GM12892 (cell line): ENCODE measurements at regions not wholly inside any gene's neighbourhood (a gene's known extent, or its start where the extent isn't known, plus 50 kb on each side); places are given as distances from the start of the nearest gene placed in this dataset.

Source experiments
- DNase-seq: peaks from one replicate; pipeline ENCODE4 v3.0.0; 2011; ENCODE audit not compliant: insufficient read length
- FAIRE-seq: peaks from 2 replicates; lab custom pipeline; 2011; peaks lifted over from hg19 to GRCh38; lab: Jason Lieb, UNC
- POLR2A ChIP-seq: IDR thresholded peaks from 2 replicates; pipeline ENCODE4 v1.6.1; 2011; ENCODE audit warnings: low read depth, low read length, control low read depth
- POLR2AphosphoS5 ChIP-seq: IDR thresholded peaks from 2 replicates; pipeline ENCODE4 v1.6.1; 2011; ENCODE audit warnings: low read depth, low read length, control low read depth
- TAF1 ChIP-seq: IDR thresholded peaks from 2 replicates; pipeline ENCODE4 v1.6.1; 2011; ENCODE audit warnings: low read depth, mild to moderate bottlenecking, control low read depth, low read length, borderline replicate concordance

DNA sequence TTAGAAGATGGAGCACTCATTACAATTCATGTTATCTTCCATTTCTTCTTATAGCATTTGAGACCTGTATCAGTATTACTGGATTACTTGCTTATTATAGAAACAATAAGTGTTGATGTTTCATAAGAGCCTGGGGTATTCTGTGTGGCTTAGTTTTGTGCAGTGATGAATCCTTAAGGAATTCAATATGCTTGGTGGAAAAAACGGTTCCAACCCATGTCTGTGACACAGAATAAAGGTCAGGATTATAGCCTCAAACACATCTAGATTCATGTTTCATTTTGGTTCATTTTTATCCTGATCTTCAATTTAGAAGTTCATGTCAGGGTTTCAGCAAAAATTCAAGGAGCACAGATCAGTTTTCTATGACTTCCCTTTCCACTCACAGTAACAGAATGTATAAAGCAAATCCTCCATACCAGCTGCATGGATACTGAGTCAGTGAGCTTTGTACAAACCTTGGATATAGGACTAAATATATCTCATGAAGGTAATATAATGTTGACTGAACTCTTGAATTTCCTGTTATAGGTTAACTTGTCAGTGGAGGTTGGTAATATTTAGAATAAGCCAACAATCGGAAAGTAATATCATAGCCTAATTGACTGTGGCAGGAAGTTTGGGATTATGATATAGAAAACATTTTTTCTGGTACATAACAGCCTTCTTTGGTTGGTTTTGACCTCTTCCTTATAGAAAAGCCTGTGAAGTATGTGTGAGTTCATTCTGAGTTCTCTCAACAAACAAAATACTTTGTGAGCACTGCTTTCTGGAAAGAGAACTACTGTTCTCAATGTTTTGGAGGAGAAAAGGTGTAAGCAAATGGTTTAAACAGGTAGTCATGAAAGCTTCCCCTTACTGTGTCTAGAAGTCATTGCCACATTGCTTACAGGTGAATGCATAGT, 218.2 kb upstream of the TPM1 start:
- TF ChIP-seq POLR2A (no peak), TAF1 (no peak), POLR2AphosphoS5 (no peak)
- FAIRE-seq = no peak
- DNase-seq = no peak

DNA sequence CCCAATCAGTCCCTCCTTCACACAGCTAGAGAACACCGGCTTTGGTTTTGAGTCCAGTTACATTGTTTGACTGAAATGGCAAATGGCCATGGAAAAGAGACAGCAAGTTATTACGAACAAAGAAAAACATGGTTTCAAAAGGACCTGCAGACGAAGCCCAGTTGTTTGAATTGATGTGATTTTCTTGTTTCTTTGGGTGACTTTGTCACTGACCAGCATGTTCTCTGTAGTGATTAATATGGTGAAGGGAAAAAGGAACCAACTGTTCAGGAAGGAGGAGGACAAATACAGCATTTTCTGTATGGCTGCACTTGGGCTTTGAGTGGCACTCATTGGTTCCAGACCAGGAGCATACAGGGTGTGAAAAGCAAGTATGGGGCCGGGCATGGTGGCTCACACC, 217.4 kb upstream of the TPM1 start:
- TF ChIP-seq POLR2AphosphoS5 (no peak), TAF1 (no peak), POLR2A (no peak)
- FAIRE-seq (no peak), DNase-seq (no peak)

DNA sequence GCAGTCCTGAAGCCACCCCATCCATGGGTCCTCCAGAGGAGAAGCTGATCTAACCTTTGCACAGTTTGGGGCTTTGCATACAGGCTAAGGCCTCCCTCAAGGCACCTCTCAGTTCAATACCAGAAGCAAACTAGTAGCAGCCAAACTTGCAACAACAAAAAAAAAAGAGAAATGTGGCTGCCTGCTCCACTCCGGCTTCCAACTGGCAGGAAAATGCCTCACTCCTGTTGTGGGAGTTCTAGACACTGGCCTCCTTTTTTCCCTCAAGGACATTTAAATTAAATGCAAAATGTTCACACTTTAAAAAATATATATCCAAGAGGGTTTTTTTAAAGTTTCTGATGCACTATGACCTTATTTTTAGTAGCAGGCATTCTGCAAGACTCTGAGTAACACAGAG, 216.0 kb upstream of the TPM1 start:
- TF ChIP-seq POLR2AphosphoS5 = no peak
- TF ChIP-seq TAF1 = no peak
- DNase-seq (no peak), FAIRE-seq (no peak)

DNA sequence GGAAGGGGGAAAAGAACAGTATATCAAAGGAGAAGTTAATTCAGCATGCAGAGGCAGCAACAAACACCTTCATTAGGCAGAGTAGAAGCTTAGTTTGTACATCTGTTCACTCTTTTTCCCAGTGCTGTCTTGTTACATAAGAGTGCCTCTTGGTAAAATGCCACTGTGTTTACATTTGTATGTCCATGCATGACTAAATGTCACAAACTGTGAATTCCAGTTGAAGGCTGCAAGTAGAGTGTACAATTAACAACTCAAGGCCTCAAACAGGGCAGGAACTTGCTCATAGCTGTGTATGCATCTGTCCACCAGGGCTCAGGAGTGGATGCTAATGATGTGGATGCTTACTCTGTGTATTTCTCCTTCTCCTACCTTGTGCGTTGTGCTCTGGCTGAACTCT, 214.2 kb upstream of the TPM1 start:
- FAIRE-seq = no peak
- TF ChIP-seq POLR2A = no peak
- TF ChIP-seq TAF1 = no peak
- no peak for TF ChIP-seq POLR2AphosphoS5
- DNase-seq = no peak

DNA sequence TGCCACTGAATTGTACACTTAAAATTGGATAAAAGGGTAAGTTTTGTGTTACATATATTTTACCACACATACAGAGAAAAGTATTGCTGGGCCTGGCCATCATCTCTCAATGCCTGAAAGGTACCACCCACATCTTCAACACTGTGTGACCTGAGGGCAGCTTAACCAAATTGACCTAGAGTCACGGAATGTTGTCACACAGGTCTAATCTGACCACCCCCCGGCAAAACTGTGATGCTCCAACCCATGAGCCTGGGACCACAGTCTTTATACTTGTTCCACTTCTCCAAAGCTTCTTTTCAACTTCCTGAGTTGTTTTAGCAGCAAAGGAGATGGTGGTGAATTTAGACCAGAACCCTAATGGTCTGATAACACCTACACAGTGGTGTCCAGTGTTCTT, 210.3 kb upstream of the TPM1 start:
- no peak for FAIRE-seq
- no peak for DNase-seq
- TF ChIP-seq TAF1 = no peak
- no peak for TF ChIP-seq POLR2AphosphoS5
- TF ChIP-seq POLR2A = no peak

DNA sequence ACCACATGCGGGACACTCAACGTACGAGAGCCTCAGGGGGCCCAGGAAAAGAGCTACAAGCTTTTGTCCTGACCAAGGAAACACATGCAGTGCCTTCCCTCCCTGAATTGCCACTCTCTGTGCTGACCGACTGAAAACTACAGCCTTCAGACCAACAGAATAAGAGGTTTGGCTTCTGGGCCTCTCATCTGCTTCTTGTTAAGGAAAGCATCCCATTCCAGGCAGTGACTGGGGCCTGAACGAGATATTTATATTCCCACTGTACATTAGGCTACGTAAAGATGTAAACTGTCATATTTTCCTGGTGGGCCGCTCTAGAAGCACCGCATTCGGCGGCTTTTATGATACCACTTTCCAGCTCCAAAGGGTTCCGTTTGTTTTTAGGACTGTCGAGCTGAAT, 208.9 kb upstream of the TPM1 start:
- DNase-seq (no peak), FAIRE-seq (no peak)
- TF ChIP-seq POLR2A = no peak
- TF ChIP-seq TAF1 = no peak
- TF ChIP-seq POLR2AphosphoS5 = no peak

DNA sequence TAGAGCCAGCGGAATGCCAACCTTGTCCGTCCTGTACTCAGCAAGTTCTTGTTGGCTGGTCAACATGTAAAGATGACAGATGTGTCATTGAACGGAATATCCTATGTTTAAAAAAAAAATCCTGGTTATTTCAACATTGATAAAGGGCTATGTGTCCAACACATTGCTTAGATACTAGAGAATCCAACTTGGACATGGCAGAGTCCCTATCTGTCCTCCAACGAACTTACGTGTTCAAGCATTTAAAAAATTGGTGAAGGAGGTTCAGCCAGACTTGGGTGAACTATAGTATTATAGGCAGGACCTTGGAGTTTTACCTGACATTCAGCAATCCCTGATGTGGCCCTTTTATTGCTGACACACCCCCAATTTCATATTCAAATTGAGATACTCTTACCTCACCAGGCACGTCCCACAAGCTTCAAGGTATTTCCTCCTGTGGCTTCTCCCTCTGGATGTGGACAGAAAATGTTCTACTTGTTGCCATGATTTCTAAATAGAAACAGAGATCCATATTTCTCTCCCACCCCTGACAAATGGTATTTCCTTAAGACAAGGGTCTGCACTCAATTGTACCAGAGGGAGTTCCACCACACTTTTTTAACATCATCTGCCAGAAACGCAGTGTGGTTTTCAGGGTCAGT, 207.7 kb upstream of the TPM1 start:
- no peak for DNase-seq
- FAIRE-seq = no peak
- no peak for TF ChIP-seq POLR2AphosphoS5
- no peak for TF ChIP-seq POLR2A
- TF ChIP-seq TAF1 = no peak

DNA sequence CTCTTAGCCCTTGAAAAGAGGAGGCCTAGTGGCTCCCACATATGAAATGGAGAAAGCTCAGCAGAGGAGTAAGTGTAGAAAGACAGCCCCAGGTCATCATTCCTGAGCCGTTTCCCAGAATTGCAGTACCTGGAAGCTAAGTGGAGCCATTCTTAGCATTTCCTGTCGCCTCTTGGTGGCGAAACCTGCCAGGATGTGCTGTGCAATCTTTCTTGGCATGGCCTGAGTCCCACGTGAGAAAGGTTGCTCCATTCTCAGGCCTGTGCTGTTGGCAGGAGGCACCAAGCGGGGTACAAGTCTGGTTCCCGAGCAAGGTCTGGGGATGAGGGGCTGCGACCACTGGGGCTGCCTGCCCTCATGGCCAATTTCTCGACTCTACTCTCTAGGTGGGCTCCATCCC, 207.2 kb upstream of the TPM1 start:
- FAIRE-seq (no peak), DNase-seq (no peak)
- no peak for TF ChIP-seq POLR2A
- no peak for TF ChIP-seq POLR2AphosphoS5

DNA sequence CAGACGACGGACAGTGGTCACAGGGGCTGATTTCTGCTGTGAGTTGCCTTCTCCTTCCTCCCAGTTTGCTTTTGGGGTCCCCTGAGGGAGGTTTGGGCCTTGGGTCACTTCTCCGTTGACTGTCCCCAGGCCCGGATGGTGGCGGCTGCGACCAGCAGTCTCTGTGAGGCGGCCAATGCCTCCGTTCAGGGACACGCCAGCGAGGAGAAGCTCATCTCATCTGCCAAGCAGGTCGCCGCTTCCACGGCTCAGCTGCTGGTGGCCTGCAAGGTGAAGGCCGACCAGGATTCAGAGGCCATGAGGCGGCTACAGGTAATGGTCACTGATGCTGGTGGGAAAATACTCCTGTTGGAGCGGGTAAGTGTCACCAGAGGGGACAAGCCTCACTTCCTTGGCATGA, 206.8 kb upstream of the TPM1 start:
- no peak for FAIRE-seq
- TF ChIP-seq POLR2A (no peak), TAF1 (no peak), POLR2AphosphoS5 (no peak)
- DNase-seq = no peak

DNA sequence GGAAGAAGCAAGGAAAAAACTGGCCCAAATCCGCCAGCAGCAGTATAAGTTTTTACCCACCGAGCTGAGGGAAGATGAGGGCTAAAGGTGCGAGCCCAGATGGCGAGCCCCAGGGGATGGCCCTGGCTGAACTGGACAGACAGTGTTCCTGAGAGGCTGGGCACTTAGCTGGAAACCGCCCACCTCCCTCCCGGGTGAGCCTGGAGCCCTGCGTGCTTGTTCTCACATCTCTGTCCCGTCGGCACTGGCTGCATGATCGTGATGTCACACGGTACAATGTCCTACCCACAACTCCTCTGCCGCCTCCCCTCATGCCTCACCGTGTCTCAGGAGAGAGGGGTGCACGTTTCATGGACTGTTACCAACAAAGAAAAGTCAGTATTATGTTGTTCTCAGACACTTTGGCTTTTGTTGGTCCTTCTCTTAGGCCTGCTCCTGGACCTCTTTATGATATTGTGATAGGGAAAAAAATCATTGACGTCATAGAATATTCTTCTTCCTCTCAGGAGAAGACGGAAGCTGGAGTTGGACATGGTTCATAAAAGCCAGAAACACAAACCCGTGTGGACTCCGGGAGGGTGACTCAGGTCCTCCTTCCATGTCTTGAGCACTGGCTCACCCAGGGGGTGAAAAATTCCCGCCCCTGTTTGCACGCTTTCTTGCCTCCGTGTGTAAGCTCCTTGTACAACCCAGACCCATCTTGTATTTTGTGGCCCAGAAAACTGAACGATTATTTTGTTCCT, 201.8 kb upstream of the TPM1 start:
- DNase-seq = no peak
- no peak for FAIRE-seq
- no peak for TF ChIP-seq POLR2A
- TF ChIP-seq TAF1 = no peak
- no peak for TF ChIP-seq POLR2AphosphoS5

DNA sequence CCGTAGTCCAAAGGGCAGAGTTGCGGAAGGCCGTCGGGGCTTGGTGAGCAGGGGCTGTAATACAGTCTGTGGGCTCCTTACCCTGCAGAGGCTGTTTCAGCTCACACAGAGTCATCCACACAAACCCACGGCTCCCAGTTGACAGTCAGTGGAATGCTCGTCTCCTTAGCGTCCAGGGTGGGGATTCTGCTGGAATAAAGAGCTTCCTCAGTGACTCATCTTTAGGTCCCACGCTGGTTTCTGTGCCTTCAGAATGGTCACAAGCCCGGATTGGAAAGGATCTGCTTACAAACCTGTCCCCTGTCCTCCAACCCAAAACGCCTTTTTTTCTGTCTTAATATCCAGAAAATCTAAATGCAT, 201.3 kb upstream of the TPM1 start:
- TF ChIP-seq TAF1 = no peak
- no peak for TF ChIP-seq POLR2AphosphoS5
- TF ChIP-seq POLR2A = no peak
- DNase-seq (no peak), FAIRE-seq (no peak)
